ENCODE measurements at regions not wholly inside any gene's neighbourhood (a gene's known extent, or its start where the extent isn't known, plus 50 kb on each side); places are given as distances from the start of the nearest gene placed in this dataset.

- TF ChIP-seq ZNF274 (IDR thresholded peaks at IDR 0.05; ENCODE audit: low read depth, low read length) (no peak), YY1 (IDR thresholded peaks at IDR 0.05; ENCODE audit: insufficient read depth, insufficient read length) (no peak), SUZ12 (IDR thresholded peaks at IDR 0.05; ENCODE audit: extremely low read depth, insufficient read depth, insufficient read length) (no peak)
These were observed 154.4 kb upstream of the SERTAD2 start for GRCh38 chr2:64808092-64808491.
